HPDE6-E6E7 (cell line): ENCODE measurements at regions not wholly inside any gene's neighbourhood (a gene's known extent, or its start where the extent isn't known, plus 50 kb on each side); places are given as distances from the start of the nearest gene placed in this dataset.

Experiments used
- DNase-seq: peaks from one replicate; pipeline ENCODE4 v3.0.0; 2011; ENCODE audit warnings: missing footprints; ENCODE audit errors: extremely low spot score

- no peak for DNase-seq
Measured at GRCh38 chr4:31272331-31273061, 552.3 kb downstream of the PCDH7 start.

GRCh38 chr4:31275906-31276305, 555.7 kb downstream of the PCDH7 start:
- DNase-seq, result no peak

- DNase-seq, result no peak
Measured at GRCh38 chr4:31283679-31284078, 563.5 kb downstream of the PCDH7 start.

- no peak for DNase-seq
Measured at GRCh38 chr4:31290836-31291235, 570.7 kb downstream of the PCDH7 start.

- no peak for DNase-seq
Measured at GRCh38 chr4:31291238-31291637, 571.1 kb downstream of the PCDH7 start.

GRCh38 chr4:31294655-31295480, 574.7 kb downstream of the PCDH7 start:
- DNase-seq, result no peak

- DNase-seq, result no peak
Measured at GRCh38 chr4:31298737-31299136, 578.6 kb downstream of the PCDH7 start.

GRCh38 chr4:31307029-31307428, 586.9 kb downstream of the PCDH7 start:
- DNase-seq, result no peak

GRCh38 chr4:31324814-31325213, 604.6 kb downstream of the PCDH7 start:
- no peak for DNase-seq

- no peak for DNase-seq
Measured at GRCh38 chr4:31325300-31325699, 605.1 kb downstream of the PCDH7 start.

- no peak for DNase-seq
Measured at GRCh38 chr4:31327031-31327430, 606.9 kb downstream of the PCDH7 start.

- no peak for DNase-seq
Measured at GRCh38 chr4:31328932-31329331, 608.8 kb downstream of the PCDH7 start.

GRCh38 chr4:31334086-31334910, 614.1 kb downstream of the PCDH7 start:
- DNase-seq, result no peak

- no peak for DNase-seq
Measured at GRCh38 chr4:31338000-31338399, 617.8 kb downstream of the PCDH7 start.

- no peak for DNase-seq
Measured at GRCh38 chr4:31341601-31342359, 621.6 kb downstream of the PCDH7 start.

GRCh38 chr4:31343061-31343460, 622.9 kb downstream of the PCDH7 start:
- DNase-seq, result no peak

- no peak for DNase-seq
Measured at GRCh38 chr4:31349907-31350306, 629.7 kb downstream of the PCDH7 start.

- DNase-seq, result no peak
Measured at GRCh38 chr4:31351695-31352094, 631.5 kb downstream of the PCDH7 start.

GRCh38 chr4:31356839-31357238, 636.7 kb downstream of the PCDH7 start:
- DNase-seq, result no peak

- no peak for DNase-seq
Measured at GRCh38 chr4:31360786-31361185, 640.6 kb downstream of the PCDH7 start.

GRCh38 chr4:31362756-31363155, 642.6 kb downstream of the PCDH7 start:
- no peak for DNase-seq
